OCI-LY7 (cell line): ENCODE measurements at regions not wholly inside any gene's neighbourhood (a gene's known extent, or its start where the extent isn't known, plus 50 kb on each side); places are given as distances from the start of the nearest gene placed in this dataset.

ENCODE experiments used
- EZH2phosphoT487 ChIP-seq: fragments of 200-600 bp; sonication (generic); IDR thresholded peaks from 2 replicates; pipeline ENCODE4 v1.6.1; 2018; ENCODE audit warnings: low read depth, borderline replicate concordance, mild to moderate bottlenecking, mixed run types, antibody characterized with exemption, low read length, moderate library complexity, mixed read lengths
- TF ChIP-seq, protein P1 (sequence below): fragments of 200-600 bp; sonication (generic); conservative IDR thresholded peaks from 2 replicates; pipeline ENCODE4 v1.5.1; 2014; ENCODE audit warnings: mild to moderate bottlenecking, antibody characterized with exemption, low read length, moderate library complexity, mixed read lengths

GRCh38 chr14:42079911-42080310 is 473.2 kb downstream of the LRFN5 start:
- TF ChIP-seq, protein P1, sequence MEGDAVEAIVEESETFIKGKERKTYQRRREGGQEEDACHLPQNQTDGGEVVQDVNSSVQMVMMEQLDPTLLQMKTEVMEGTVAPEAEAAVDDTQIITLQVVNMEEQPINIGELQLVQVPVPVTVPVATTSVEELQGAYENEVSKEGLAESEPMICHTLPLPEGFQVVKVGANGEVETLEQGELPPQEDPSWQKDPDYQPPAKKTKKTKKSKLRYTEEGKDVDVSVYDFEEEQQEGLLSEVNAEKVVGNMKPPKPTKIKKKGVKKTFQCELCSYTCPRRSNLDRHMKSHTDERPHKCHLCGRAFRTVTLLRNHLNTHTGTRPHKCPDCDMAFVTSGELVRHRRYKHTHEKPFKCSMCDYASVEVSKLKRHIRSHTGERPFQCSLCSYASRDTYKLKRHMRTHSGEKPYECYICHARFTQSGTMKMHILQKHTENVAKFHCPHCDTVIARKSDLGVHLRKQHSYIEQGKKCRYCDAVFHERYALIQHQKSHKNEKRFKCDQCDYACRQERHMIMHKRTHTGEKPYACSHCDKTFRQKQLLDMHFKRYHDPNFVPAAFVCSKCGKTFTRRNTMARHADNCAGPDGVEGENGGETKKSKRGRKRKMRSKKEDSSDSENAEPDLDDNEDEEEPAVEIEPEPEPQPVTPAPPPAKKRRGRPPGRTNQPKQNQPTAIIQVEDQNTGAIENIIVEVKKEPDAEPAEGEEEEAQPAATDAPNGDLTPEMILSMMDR = no peak
- TF ChIP-seq EZH2phosphoT487 = no peak
